HL-60 (cell line): ENCODE measurements at regions not wholly inside any gene's neighbourhood (a gene's known extent, or its start where the extent isn't known, plus 50 kb on each side); places are given as distances from the start of the nearest gene placed in this dataset.

Experiments
- DNase-seq, 2 experiments: peaks; one replicate each; pipeline ENCODE4 v3.0.0-alpha.2; 2010 to 2020; ENCODE audit warnings: low read depth in 1 of 2, low spot score in 1 of 2
- H3K27ac ChIP-seq: fragments of 250-450 bp; sonication (Bioruptor Pico); replicated peaks from 2 replicates; pipeline ENCODE4 v1.5.1; 2020; ENCODE audit warnings: mild to moderate bottlenecking, moderate library complexity
- H3K27me3 ChIP-seq: fragments of 250-450 bp; sonication (Bioruptor Pico); 2 replicates; pipeline ENCODE4 v1.5.1; 2021; ENCODE audit warnings: mild to moderate bottlenecking, moderate library complexity; ENCODE audit not compliant: insufficient read depth, poor library complexity, severe bottlenecking
- H3K4me3 ChIP-seq: replicated peaks from 2 replicates; pipeline ENCODE4 v1.5.1; 2011; ENCODE audit warnings: mild to moderate bottlenecking, control low read depth, low read length; ENCODE audit not compliant: insufficient read depth
- CTCF ChIP-seq: IDR thresholded peaks from one replicate; pipeline ENCODE4 v1.5.1; 2011; ENCODE audit warnings: low read length, control low read depth, inconsistent platforms; ENCODE audit not compliant: insufficient read depth
- GABPA ChIP-seq: IDR thresholded peaks from 2 replicates; pipeline ENCODE4 v1.6.1; 2012; ENCODE audit warnings: low read depth
- POLR2AphosphoS5 ChIP-seq: IDR thresholded peaks from 2 replicates; pipeline ENCODE4 v1.6.1; 2012; ENCODE audit warnings: low read depth
- REST ChIP-seq: IDR thresholded peaks from 2 replicates; pipeline ENCODE4 v1.6.1; 2012; ENCODE audit warnings: low read depth; ENCODE audit not compliant: insufficient replicate concordance
- SPI1 ChIP-seq: IDR thresholded peaks from 2 replicates; pipeline ENCODE4 v1.6.1; 2012; ENCODE audit warnings: low read depth, mild to moderate bottlenecking, borderline replicate concordance

- Histone ChIP-seq H3K4me3 (no peak overlapping the region), H3K27me3 (no peaks in the 10 kb centered on the region), H3K27ac (no peak overlapping the region)
- no peak for DNase-seq
- TF ChIP-seq POLR2AphosphoS5 (no peak), REST (no peak), GABPA (no peak), CTCF (no peak), SPI1 (no peak)
Observed at GRCh38 chr18:38047820-38048219, 482.2 kb upstream of the CELF4 start.

GRCh38 chr18:38046651-38047050 is 481.1 kb upstream of the CELF4 start:
- Histone ChIP-seq H3K27ac (no peak overlapping the region), H3K4me3 (no peak overlapping the region), H3K27me3 (no peaks in the 10 kb centered on the region)
- DNase-seq, result no peak
- no peak for TF ChIP-seq GABPA
- no peak for TF ChIP-seq POLR2AphosphoS5
- TF ChIP-seq CTCF, result no peak
- no peak for TF ChIP-seq REST
- no peak for TF ChIP-seq SPI1

- no peak for DNase-seq
- no peak overlapping the region for H3K4me3 ChIP-seq
- no peak overlapping the region for H3K27ac ChIP-seq
- TF ChIP-seq GABPA (no peak), REST (no peak), POLR2AphosphoS5 (no peak), CTCF (no peak), SPI1 (no peak)
- no peaks in the 10 kb centered on the region for H3K27me3 ChIP-seq
Observed at GRCh38 chr18:38045845-38046244, 480.2 kb upstream of the CELF4 start.
